ENCODE measurements at regions not wholly inside any gene's neighbourhood (a gene's known extent, or its start where the extent isn't known, plus 50 kb on each side); places are given as distances from the start of the nearest gene placed in this dataset.

- Histone ChIP-seq H3K27ac (peak overlapping the region in 3 of 11 experiments; percentile 16 to 45 (median 17); a peak in 2 of 22 replicates), H3K9ac (no peak overlapping the region), H3K4me1 (peaks cover 21 to 49% (median 44%) of the 10 kb centered on the region in 10 experiments), H3K4me3 (no peak overlapping the region), H4K20me1 (no peaks in the 10 kb centered on the region), H3K27me3 (no peaks in the 10 kb centered on the region), H3K4me2 (no peak overlapping the region), H3K36me3 (no peaks in the 10 kb centered on the region), H3K9me3 (replicated peaks in 1 of 11) (peaks cover 0 to 10% (median 0%) of the 10 kb centered on the region in 11 experiments; a peak in 2 of 22 replicates)
- TF ChIP-seq Cebpa-rat (IDR thresholded peaks at IDR 0.05), result no peak
Observed at GRCh38 chr5:159415301-159415937, 85.1 kb upstream of the IL12B start.

GRCh38 chr5:159416438-159416837, 86.2 kb upstream of the IL12B start:
- Histone ChIP-seq H3K27me3 (no peaks in the 10 kb centered on the region), H3K9ac (no peak overlapping the region), H3K9me3 (replicated peaks in 1 of 11) (peaks cover 0 to 10% (median 0%) of the 10 kb centered on the region in 11 experiments; a peak in 2 of 22 replicates), H3K36me3 (no peaks in the 10 kb centered on the region), H3K4me3 (no peak overlapping the region), H3K4me1 (peaks cover 26 to 41% (median 34%) of the 10 kb centered on the region in 10 experiments), H3K4me2 (no peak overlapping the region), H3K27ac (no peak overlapping the region), H4K20me1 (no peaks in the 10 kb centered on the region)
- TF ChIP-seq Cebpa-rat (IDR thresholded peaks at IDR 0.05), result no peak

DNA sequence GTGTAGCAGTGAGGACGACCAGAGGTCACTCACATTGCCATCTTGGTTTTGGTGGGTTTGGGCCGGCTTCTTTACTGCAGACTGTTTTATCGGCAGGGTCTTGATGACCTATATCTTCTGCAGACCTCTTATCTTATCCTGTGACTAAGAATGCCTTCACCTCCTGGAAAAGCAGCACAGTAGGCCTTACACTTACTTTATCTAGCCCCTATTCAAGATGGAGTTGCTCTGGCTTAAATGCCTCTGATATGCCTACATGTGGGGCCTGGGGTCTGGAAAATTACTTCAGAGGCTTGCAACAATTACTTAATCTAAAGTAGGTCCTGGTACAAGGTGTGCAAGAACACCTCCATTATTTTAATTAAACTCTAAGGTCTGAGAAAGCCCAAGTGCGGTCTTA, 86.9 kb upstream of the IL12B start:
- peaks cover 20 to 34% (median 27%) of the 10 kb centered on the region in 10 experiments for H3K4me1 ChIP-seq
- no peaks in the 10 kb centered on the region for H3K27me3 ChIP-seq
- TF ChIP-seq Cebpa-rat (IDR thresholded peaks at IDR 0.05), result no peak
- no peak overlapping the region for H3K4me2 ChIP-seq
- no peak overlapping the region for H3K9ac ChIP-seq
- H3K27ac ChIP-seq, result no peak overlapping the region
- H3K9me3 ChIP-seq (replicated peaks in 1 of 11), result peaks cover 0 to 10% (median 0%) of the 10 kb centered on the region in 11 experiments; a peak in 2 of 22 replicates
- no peaks in the 10 kb centered on the region for H4K20me1 ChIP-seq
- H3K4me3 ChIP-seq, result no peak overlapping the region
- no peaks in the 10 kb centered on the region for H3K36me3 ChIP-seq

DNA sequence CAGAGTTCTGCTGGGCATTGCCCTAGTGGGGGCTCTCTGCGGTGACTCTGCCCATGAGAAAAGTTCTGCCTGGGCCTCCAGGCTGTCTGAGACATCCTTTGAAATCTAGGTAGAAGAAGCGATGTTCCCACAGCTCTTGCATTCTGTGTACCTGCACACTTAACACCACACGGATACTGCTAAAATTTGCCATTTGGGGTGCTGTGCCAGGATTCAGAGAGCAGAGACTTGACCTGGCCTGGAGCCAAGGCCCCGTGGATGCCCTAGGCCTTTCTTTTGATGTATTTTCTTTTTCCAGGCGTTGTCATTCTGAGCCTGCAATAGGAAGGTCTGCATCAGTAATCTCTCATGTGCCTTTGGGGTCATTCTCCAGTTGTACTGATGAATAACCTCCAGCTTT, 89.3 kb upstream of the IL12B start:
- Histone ChIP-seq H3K9me3 (replicated peaks in 1 of 11) (peaks cover 0 to 10% (median 0%) of the 10 kb centered on the region in 11 experiments; a peak in 2 of 22 replicates), H3K27ac (no peak overlapping the region), H3K4me1 (peaks cover 0 to 9% (median 4%) of the 10 kb centered on the region in 10 experiments; a peak in 7 of 20 replicates), H3K36me3 (no peaks in the 10 kb centered on the region), H3K4me3 (no peak overlapping the region), H3K9ac (no peak overlapping the region), H3K4me2 (no peak overlapping the region), H3K27me3 (no peaks in the 10 kb centered on the region), H4K20me1 (no peaks in the 10 kb centered on the region)
- no peak for TF ChIP-seq Cebpa-rat (IDR thresholded peaks at IDR 0.05)

- TF ChIP-seq Cebpa-rat (IDR thresholded peaks at IDR 0.05), result no peak
- Histone ChIP-seq H3K4me1 (peaks cover 0 to 6% (median 0%) of the 10 kb centered on the region in 10 experiments; a peak in 2 of 20 replicates), H3K4me3 (no peak overlapping the region), H3K4me2 (peak overlapping the region in 4 of 11 experiments; percentile 1 to 23 (median 11); a peak in 5 of 22 replicates), H3K27ac (0 out of 22 replicates have a peak overlapping the region, but pooled peaks of 1 of the 11 experiments have one; percentile 1), H3K9me3 (replicated peaks in 1 of 11) (peaks cover 0 to 10% (median 0%) of the 10 kb centered on the region in 11 experiments; a peak in 2 of 22 replicates), H4K20me1 (no peaks in the 10 kb centered on the region), H3K9ac (no peak overlapping the region), H3K36me3 (no peaks in the 10 kb centered on the region), H3K27me3 (no peaks in the 10 kb centered on the region)
Observed at GRCh38 chr5:159420940-159421339, 90.7 kb upstream of the IL12B start.

DNA sequence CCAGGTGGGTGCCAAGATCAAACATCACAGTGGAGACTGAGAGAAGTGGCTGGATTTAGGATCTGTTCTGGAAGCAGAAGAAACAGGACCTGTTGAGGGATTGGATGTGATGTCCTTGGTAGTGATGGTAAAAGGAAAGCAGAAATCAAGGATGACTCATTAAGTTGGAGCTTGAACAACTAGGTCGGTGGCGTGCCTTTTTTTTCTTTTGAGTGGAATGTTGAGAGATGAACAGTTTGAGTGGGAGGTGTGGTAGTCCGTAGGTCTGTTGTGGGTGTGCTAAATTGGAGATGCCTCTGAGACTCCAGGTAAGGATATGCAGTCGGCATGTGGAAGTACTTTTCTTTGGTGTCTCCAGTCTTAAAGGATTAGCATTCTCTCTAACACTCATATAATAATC, 92.1 kb upstream of the IL12B start:
- Histone ChIP-seq H3K9ac (no peak overlapping the region), H4K20me1 (no peaks in the 10 kb centered on the region), H3K27ac (no peak overlapping the region), H3K36me3 (no peaks in the 10 kb centered on the region), H3K4me1 (peaks cover 0 to 18% (median 4%) of the 10 kb centered on the region in 10 experiments; a peak in 12 of 20 replicates), H3K27me3 (no peaks in the 10 kb centered on the region), H3K9me3 (replicated peaks in 1 of 11) (peaks cover 0 to 10% (median 0%) of the 10 kb centered on the region in 11 experiments; a peak in 2 of 22 replicates), H3K4me3 (no peak overlapping the region), H3K4me2 (no peak overlapping the region)
- no peak for TF ChIP-seq Cebpa-rat (IDR thresholded peaks at IDR 0.05)

GRCh38 chr5:159422910-159423309, 92.6 kb upstream of the IL12B start:
- Histone ChIP-seq H3K27ac (no peak overlapping the region), H3K9me3 (replicated peaks in 1 of 11) (peaks cover 0 to 8% (median 0%) of the 10 kb centered on the region in 11 experiments; a peak in 2 of 22 replicates), H3K27me3 (no peaks in the 10 kb centered on the region), H4K20me1 (no peaks in the 10 kb centered on the region), H3K4me1 (peaks cover 0 to 24% (median 9%) of the 10 kb centered on the region in 10 experiments; a peak in 12 of 20 replicates), H3K36me3 (no peaks in the 10 kb centered on the region), H3K4me2 (no peak overlapping the region), H3K4me3 (no peak overlapping the region), H3K9ac (no peak overlapping the region)
- no peak for TF ChIP-seq Cebpa-rat (IDR thresholded peaks at IDR 0.05)

DNA sequence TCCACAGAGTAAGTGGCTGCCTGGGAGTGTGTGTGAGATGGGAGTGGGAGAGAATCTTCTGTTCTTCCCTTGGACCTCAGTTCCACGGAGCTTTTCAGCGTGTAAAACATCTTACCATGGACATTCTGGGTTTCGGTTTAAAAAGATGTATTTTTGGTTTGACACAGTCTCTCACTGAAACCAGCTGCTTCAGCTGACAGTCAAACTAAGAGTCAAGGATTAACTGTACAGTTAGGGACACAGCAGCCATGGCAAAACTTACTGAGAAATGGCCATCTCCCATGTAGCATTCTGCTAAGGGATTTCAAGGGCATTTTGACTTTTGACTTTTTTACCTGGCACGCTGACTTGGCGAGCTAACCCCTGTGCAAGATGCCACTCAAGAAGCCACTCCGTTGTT, 93.8 kb upstream of the IL12B start:
- no peaks in the 10 kb centered on the region for H4K20me1 ChIP-seq
- peaks cover 0 to 26% (median 9%) of the 10 kb centered on the region in 10 experiments; a peak in 12 of 20 replicates for H3K4me1 ChIP-seq
- no peak overlapping the region for H3K4me2 ChIP-seq
- no peaks in the 10 kb centered on the region for H3K27me3 ChIP-seq
- TF ChIP-seq Cebpa-rat (IDR thresholded peaks at IDR 0.05), result no peak
- no peaks in the 10 kb centered on the region for H3K36me3 ChIP-seq
- H3K9ac ChIP-seq, result no peak overlapping the region
- H3K9me3 ChIP-seq (replicated peaks in 1 of 11), result no peaks in the 10 kb centered on the region
- H3K27ac ChIP-seq, result no peak overlapping the region
- H3K4me3 ChIP-seq, result no peak overlapping the region

- peak overlapping the region in 4 of 11 experiments; percentile 36 to 53 (median 42); a peak in 3 of 22 replicates for H3K4me2 ChIP-seq
- H3K9ac ChIP-seq, result no peak overlapping the region
- no peaks in the 10 kb centered on the region for H4K20me1 ChIP-seq
- H3K27ac ChIP-seq, result no peak overlapping the region
- no peak for TF ChIP-seq Cebpa-rat (IDR thresholded peaks at IDR 0.05)
- H3K36me3 ChIP-seq, result no peaks in the 10 kb centered on the region
- no peak overlapping the region for H3K4me3 ChIP-seq
- peaks cover 0 to 21% (median 9%) of the 10 kb centered on the region in 10 experiments; a peak in 12 of 20 replicates for H3K4me1 ChIP-seq
- peaks cover 0 to 6% (median 0%) of the 10 kb centered on the region in 11 experiments; a peak in 1 of 22 replicates for H3K9me3 ChIP-seq (replicated peaks in 1 of 11)
- no peaks in the 10 kb centered on the region for H3K27me3 ChIP-seq
Observed at GRCh38 chr5:159426694-159427093, 96.4 kb upstream of the IL12B start.
